HG03045 (cell line): ENCODE measurements at regions not wholly inside any gene's neighbourhood (a gene's known extent, or its start where the extent isn't known, plus 50 kb on each side); places are given as distances from the start of the nearest gene placed in this dataset.

Experiments used
- ATAC-seq: cut with Tn5 transposase; IDR thresholded peaks from one replicate; pipeline ENCODE4 v1.9.1; 2021; ENCODE audit warnings: mild to moderate bottlenecking, moderate library complexity; ENCODE audit not compliant: unreplicated experiment

GRCh38 chr13:22047082-22047784 lies 376.4 kb downstream of the FGF9 start:
- ATAC-seq = no peak

GRCh38 chr13:22047785-22048104 lies 376.9 kb downstream of the FGF9 start:
- no peak for ATAC-seq

- ATAC-seq = no peak
Measured at GRCh38 chr13:22049384-22049783, 378.5 kb downstream of the FGF9 start.

- ATAC-seq = no peak
Measured at GRCh38 chr13:22050951-22051563, 380.2 kb downstream of the FGF9 start.

GRCh38 chr13:22053053-22053452 lies 382.2 kb downstream of the FGF9 start:
- ATAC-seq = no peak

- no peak for ATAC-seq
Measured at GRCh38 chr13:22055259-22055658, 384.4 kb downstream of the FGF9 start.

- no peak for ATAC-seq
Measured at GRCh38 chr13:22060187-22060586, 389.3 kb downstream of the FGF9 start.

- ATAC-seq = peak; percentile 72
Measured at GRCh38 chr13:22061371-22061805, 390.5 kb downstream of the FGF9 start.

GRCh38 chr13:22061806-22062391 lies 391.0 kb downstream of the FGF9 start:
- ATAC-seq = peak; percentile 77

- ATAC-seq = no peak
Measured at GRCh38 chr13:22062478-22063205, 391.8 kb downstream of the FGF9 start.

- ATAC-seq = no peak
Measured at GRCh38 chr13:22063416-22064124, 392.7 kb downstream of the FGF9 start.

GRCh38 chr13:22064854-22065620 lies 394.2 kb downstream of the FGF9 start:
- ATAC-seq = no peak

- ATAC-seq = no peak
Measured at GRCh38 chr13:22073718-22074117, 402.8 kb downstream of the FGF9 start.

- ATAC-seq = no peak
Measured at GRCh38 chr13:22074403-22074802, 403.5 kb downstream of the FGF9 start.

GRCh38 chr13:22076658-22077057 lies 405.8 kb downstream of the FGF9 start:
- no peak for ATAC-seq

- ATAC-seq = no peak
Measured at GRCh38 chr13:22077205-22077683, 406.4 kb downstream of the FGF9 start.

GRCh38 chr13:22077764-22078163 lies 406.9 kb downstream of the FGF9 start:
- ATAC-seq = no peak

- ATAC-seq = no peak
Measured at GRCh38 chr13:22079961-22080360, 409.1 kb downstream of the FGF9 start.

GRCh38 chr13:22080832-22081231 lies 410.0 kb downstream of the FGF9 start:
- no peak for ATAC-seq

- no peak for ATAC-seq
Measured at GRCh38 chr13:22081430-22081829, 410.6 kb downstream of the FGF9 start.
